ES-I3 (cell line): ENCODE measurements at regions not wholly inside any gene's neighbourhood (a gene's known extent, or its start where the extent isn't known, plus 50 kb on each side); places are given as distances from the start of the nearest gene placed in this dataset.

Experiments
- H3K36me3 ChIP-seq: 2 replicates; pipeline ENCODE4 v1.6.1; 2013; ENCODE audit warnings: mild to moderate bottlenecking, low read length, control low read depth, moderate library complexity; ENCODE audit not compliant: insufficient read depth
- H3K4me1 ChIP-seq: 2 replicates; pipeline ENCODE4 v1.6.1; 2013; ENCODE audit warnings: mild to moderate bottlenecking, control low read depth, low read length; ENCODE audit not compliant: insufficient read depth
- H3K9ac ChIP-seq: 2 replicates; pipeline ENCODE4 v1.6.1; 2013; ENCODE audit warnings: low read depth, mild to moderate bottlenecking, low read length, moderate library complexity
- H3K9me3 ChIP-seq: 2 replicates; pipeline ENCODE4 v1.6.1; 2013; ENCODE audit warnings: mild to moderate bottlenecking, low read length, moderate library complexity; ENCODE audit not compliant: control insufficient read depth, insufficient read depth

GRCh38 chr3:43783987-43784639, 93.4 kb downstream of the ABHD5 start:
- H3K9ac ChIP-seq = no peak overlapping the region
- H3K36me3 ChIP-seq = no peaks in the 10 kb centered on the region
- no peaks in the 10 kb centered on the region; the same call in 1 of the 2 replicates for H3K4me1 ChIP-seq
- H3K9me3 ChIP-seq = no peaks in the 10 kb centered on the region

DNA sequence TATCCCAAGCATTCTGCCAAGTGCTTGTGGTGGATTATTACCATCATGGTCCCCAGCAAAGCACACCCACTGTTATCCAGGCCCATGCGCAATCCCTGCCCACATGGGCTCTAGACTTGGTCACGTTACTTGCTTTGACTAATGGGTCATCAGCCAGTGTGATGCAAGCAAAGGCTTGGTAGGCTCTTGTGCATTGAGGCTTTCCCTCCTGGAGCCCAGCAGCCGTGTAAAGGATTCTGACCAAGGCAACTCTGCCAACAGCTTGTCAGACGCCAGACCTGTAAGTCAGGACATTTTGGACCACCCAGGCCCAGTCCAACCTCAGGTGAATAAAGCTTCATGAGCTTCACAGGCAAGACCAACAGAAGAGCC, 93.9 kb downstream of the ABHD5 start:
- Histone ChIP-seq H3K4me1 (no peaks in the 10 kb centered on the region; the same call in 1 of the 2 replicates), H3K36me3 (no peaks in the 10 kb centered on the region), H3K9me3 (no peaks in the 10 kb centered on the region), H3K9ac (no peak overlapping the region)

DNA sequence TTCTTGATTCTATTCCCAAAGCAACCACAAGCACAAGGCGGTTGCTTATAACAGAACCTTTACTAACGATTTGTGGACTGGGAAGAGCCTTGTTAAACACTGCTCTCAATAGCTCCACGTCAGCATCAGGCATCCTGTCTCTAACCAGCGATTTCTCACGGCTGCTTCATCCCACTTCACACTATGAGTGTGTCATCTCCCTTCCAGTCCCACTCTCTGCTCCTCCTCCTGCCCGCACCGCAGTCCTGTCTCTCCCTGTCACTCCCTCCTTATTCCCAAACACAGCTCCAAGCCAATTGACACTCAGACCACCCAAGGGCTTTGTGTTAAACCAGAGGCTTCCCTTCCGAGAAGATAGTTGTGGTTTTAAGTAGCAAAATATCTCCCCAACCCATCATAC, 94.8 kb downstream of the ABHD5 start:
- no peak overlapping the region for H3K9ac ChIP-seq
- no peaks in the 10 kb centered on the region for H3K36me3 ChIP-seq
- H3K4me1 ChIP-seq = no peaks in the 10 kb centered on the region; the same call in 1 of the 2 replicates
- H3K9me3 ChIP-seq = no peaks in the 10 kb centered on the region

DNA sequence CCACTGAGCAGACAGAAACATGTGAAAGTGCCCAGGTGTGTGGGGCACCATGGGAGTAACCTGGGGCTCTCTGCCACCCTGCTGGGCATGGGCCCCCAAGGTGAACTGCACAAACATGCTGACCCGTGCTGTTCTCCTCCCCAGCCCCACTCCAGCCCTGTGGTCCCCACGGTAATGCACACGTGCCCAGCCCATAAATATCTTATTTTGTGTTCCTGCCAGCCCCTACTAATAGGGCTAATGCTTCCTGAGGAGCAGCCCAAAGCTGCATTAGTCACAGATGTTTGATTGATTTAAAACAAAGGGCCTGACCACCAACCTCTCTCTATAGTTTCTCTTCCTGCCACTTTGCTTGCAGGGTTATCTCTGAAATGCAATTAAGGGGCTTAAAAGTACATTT, 95.4 kb downstream of the ABHD5 start:
- Histone ChIP-seq H3K36me3 (no peaks in the 10 kb centered on the region), H3K9me3 (no peaks in the 10 kb centered on the region), H3K9ac (no peak overlapping the region), H3K4me1 (no peaks in the 10 kb centered on the region; the same call in 1 of the 2 replicates)

- Histone ChIP-seq H3K9me3 (no peaks in the 10 kb centered on the region), H3K9ac (no peak overlapping the region), H3K36me3 (no peaks in the 10 kb centered on the region), H3K4me1 (no peaks in the 10 kb centered on the region; the same call in 1 of the 2 replicates)
These were observed 96.0 kb downstream of the ABHD5 start for GRCh38 chr3:43786526-43787305.

DNA sequence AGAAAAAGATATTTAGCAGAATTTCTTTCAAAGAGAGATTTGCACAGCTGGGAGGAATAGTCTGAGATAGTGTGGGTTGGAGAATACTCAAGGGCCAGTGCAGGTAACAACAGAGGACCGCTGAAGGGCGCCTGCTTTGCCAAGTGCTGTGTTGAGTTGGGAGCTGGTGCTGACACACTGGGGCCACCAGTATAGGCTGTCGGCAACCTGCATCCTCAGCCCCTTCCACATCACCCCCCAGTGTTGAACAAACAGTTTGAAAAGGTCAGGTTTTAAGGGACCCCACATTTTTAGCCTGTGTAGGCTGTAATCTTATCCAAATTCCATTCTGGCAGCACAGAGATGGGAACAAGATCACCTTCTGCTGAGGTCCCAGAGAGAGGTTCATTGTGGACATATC, 96.6 kb downstream of the ABHD5 start:
- Histone ChIP-seq H3K9ac (no peak overlapping the region), H3K4me1 (no peaks in the 10 kb centered on the region; the same call in 1 of the 2 replicates), H3K36me3 (no peaks in the 10 kb centered on the region), H3K9me3 (no peaks in the 10 kb centered on the region)

DNA sequence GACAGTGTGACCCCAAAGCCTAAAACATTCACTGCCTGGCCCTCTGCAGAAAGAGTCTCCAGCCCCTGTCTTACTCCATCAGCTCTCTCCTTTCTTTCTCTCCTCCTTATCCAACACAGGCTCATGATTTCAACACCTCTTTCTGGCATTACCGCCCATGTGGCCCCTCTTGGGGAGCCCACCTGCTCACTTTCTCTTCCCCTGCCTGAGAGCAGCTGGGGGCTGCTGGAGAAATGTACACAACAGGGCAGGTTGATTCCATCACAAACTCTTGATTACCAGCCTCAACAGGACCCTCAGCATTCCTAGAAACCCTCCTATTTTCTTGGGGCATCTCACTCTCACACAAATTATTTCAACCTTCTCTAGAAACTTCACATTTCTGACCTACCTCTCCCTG, 98.3 kb downstream of the ABHD5 start:
- no peaks in the 10 kb centered on the region; the same call in 1 of the 2 replicates for H3K4me1 ChIP-seq
- no peak overlapping the region for H3K9ac ChIP-seq
- H3K9me3 ChIP-seq = no peaks in the 10 kb centered on the region
- no peaks in the 10 kb centered on the region for H3K36me3 ChIP-seq

DNA sequence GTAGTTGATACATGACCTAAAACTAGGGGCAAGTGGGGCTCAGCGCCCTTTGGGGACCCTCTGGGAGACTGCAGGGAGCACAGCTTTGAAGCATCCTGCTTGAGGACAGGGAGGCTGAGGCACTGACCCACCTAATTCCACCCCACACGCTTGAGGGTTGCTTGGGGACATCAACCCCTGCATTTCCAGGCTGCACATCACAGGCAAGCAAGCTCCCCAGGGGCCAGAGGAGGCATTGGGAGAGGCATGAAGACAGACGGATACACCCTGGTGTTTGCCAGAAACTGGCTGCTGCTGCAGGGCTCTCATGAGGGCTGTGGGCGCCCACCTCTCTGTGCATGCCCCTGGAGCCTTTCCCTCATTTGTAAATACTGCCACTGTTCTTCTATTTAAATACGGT, 99.3 kb downstream of the ABHD5 start:
- no peaks in the 10 kb centered on the region for H3K9me3 ChIP-seq
- no peak overlapping the region for H3K9ac ChIP-seq
- no peaks in the 10 kb centered on the region; the same call in 1 of the 2 replicates for H3K4me1 ChIP-seq
- H3K36me3 ChIP-seq = no peaks in the 10 kb centered on the region

DNA sequence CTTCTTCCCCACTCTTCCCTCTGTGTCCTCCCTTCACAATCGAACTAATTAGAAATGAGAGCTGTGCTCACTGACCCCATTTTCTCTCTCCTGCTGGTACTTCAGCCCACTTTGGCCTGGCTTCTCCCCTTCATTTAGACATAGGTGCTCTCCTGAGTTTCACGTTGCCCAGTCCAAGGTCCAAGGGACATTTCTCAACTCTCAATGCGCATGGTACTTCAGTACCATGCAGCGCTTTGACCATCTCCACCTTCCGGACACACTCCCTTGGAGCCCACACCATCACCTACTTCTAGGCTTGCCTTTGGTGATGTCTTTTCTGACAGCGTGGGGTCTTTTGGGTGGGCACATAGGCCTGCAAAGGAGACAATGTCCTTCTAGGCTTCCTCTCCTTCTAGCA, 99.7 kb downstream of the ABHD5 start:
- Histone ChIP-seq H3K4me1 (no peaks in the 10 kb centered on the region; the same call in 1 of the 2 replicates), H3K9ac (no peak overlapping the region), H3K9me3 (no peaks in the 10 kb centered on the region), H3K36me3 (no peaks in the 10 kb centered on the region)

DNA sequence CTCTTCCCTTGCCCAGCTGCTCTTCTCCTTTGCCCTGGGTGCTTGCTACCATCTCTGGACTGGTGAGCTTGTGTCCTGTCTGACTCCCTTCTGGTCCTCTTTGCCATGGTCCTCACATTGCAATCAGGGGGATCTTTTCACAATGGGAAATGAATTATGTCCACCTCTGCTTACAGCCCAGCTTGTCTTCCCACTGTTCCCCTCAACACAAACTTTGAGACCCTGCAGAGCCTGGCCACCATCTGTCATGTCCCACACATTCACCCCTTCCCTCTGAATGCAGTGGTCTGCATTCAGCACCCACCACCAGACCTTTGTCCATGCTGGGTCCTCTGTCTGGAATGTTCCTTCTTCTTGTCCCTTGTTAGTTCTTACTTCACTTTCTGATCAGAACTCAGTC, 100.5 kb downstream of the ABHD5 start:
- Histone ChIP-seq H3K9ac (no peak overlapping the region), H3K9me3 (no peaks in the 10 kb centered on the region), H3K36me3 (no peaks in the 10 kb centered on the region), H3K4me1 (no peaks in the 10 kb centered on the region; the same call in 1 of the 2 replicates)

DNA sequence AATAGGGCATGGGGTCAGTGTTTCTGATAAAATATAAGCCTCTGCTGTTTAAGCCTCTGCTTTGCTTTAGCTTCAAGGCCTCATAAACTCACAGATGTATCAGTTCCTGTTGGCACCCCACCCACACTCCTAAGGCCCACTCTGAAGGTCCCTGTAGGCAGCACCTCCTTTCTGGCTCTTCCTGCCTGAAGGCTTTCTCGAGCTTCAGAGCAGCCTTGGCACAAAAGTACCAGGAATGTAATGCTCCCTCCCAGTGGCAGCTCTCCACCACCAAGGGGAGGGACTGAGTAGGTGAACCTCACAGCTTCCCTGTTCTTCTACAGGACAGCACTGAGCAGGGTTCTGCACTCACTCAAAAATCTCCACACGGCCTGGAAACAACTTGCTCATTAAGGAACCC, 102.2 kb downstream of the ABHD5 start:
- H3K9ac ChIP-seq = no peak overlapping the region
- H3K4me1 ChIP-seq = no peaks in the 10 kb centered on the region
- H3K9me3 ChIP-seq = no peaks in the 10 kb centered on the region
- H3K36me3 ChIP-seq = no peaks in the 10 kb centered on the region

DNA sequence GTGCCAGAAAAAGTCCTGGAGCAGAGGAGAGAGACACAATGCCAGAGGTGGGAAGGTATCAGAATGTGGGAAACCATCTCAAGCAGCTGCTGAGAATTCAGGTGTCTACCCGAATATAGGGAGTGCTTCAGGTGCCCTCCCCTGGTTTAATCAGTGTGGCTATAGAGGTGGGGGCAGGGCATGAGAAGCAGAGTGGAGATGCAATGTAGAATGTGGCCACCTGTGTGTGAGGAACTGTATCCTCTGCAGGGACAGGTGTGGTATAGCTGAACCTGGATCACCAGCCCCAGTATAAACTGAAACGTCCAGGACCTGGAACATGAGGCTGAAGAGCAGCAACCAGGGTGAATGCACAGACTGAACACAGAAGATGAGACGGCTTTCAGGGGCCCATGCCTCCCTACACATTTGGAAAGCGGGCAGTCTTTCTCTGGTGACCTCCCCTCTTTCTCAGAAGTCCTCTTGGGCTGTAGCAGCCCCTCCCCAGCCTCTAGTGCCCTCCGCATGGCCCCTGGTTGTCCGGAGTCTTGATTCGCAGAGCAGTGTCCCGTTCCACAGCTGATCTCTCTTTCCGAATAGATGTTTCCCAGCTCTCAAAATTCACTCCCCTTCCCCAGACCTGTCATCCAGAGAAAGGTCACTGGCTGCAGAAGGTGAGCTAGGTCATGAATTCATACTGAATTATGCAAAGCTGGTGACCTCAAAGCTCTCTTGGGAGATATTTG, 103.1 kb downstream of the ABHD5 start:
- Histone ChIP-seq H3K36me3 (no peaks in the 10 kb centered on the region), H3K9me3 (no peaks in the 10 kb centered on the region), H3K9ac (no peak overlapping the region), H3K4me1 (no peaks in the 10 kb centered on the region)

- Histone ChIP-seq H3K9me3 (no peaks in the 10 kb centered on the region), H3K36me3 (no peaks in the 10 kb centered on the region), H3K4me1 (no peaks in the 10 kb centered on the region), H3K9ac (no peak overlapping the region)
These were observed 104.0 kb downstream of the ABHD5 start for GRCh38 chr3:43794776-43795175.

DNA sequence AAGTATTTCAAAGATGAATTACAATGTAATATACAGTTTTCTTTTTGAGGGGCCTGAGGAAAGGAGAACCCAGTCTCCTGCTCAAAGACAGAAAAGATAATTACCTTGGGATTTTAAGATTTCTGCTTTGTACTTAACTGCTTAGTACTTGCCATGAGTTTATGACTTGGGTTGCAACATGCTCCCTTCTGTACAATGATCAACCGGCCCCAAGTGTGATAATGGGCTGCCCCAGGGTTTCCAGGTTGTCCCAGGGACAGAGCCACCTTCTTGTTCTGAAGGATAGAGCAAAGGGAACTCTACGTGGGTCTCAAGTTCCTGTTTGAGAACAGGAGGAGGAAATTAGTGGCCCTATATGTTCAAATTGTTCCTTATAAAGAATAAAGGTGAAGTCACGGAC, 104.8 kb downstream of the ABHD5 start:
- Histone ChIP-seq H3K4me1 (no peaks in the 10 kb centered on the region), H3K9ac (no peak overlapping the region), H3K9me3 (no peaks in the 10 kb centered on the region), H3K36me3 (no peaks in the 10 kb centered on the region)
